Spleen (tissue), 11 donors: ENCODE measurements at regions not wholly inside any gene's neighbourhood (a gene's known extent, or its start where the extent isn't known, plus 50 kb on each side); places are given as distances from the start of the nearest gene placed in this dataset.

ENCODE experiments used
- DNase-seq: peaks from one replicate; pipeline ENCODE4 v3.0.0-alpha.2; 2020
- H3K27ac ChIP-seq, 8 donors: fragments of 200-600 bp; sonication (generic) in 7 of 8; 1 replicate in 4 of 8; 2 replicates in 4 of 8; pipeline versions ENCODE4 v1.5.0 to v1.8.0; 2016 to 2021; ENCODE audit warnings: inconsistent platforms in 4 of 8, mild to moderate bottlenecking in 4 of 8, moderate library complexity in 1 of 8
- H3K27me3 ChIP-seq, 7 donors: fragments of 200-600 bp; sonication (generic) in 6 of 7; replicated peaks in 1 of 7; 1 replicate in 4 of 7; 2 replicates in 3 of 7; pipeline versions ENCODE4 v1.5.0 to v1.8.0; 2016 to 2021; ENCODE audit warnings: inconsistent platforms in 3 of 7, mild to moderate bottlenecking in 1 of 7
- H3K36me3 ChIP-seq, 6 donors: fragments of 200-600 bp; sonication (generic) in 5 of 6; 1 replicate in 4 of 6; 2 replicates in 2 of 6; pipeline versions ENCODE4 v1.5.0 to v1.8.0; 2016 to 2021; ENCODE audit warnings: inconsistent platforms in 2 of 6
- H3K4me1 ChIP-seq, 6 donors: fragments of 200-600 bp; sonication (generic) in 5 of 6; 1 replicate in 3 of 6; 2 replicates in 3 of 6; pipeline versions ENCODE4 v1.5.0 to v1.8.0; 2016 to 2021; ENCODE audit warnings: inconsistent platforms in 3 of 6
- H3K4me3 ChIP-seq, 8 donors: fragments of 200-600 bp; sonication (generic) in 7 of 8; 1 replicate in 4 of 8; 2 replicates in 4 of 8; pipeline versions ENCODE4 v1.5.0 to v1.8.0; 2016 to 2021; ENCODE audit warnings: inconsistent platforms in 4 of 8, mild to moderate bottlenecking in 4 of 8, moderate library complexity in 2 of 8
- H3K9me3 ChIP-seq, 8 donors: fragments of 200-600 bp; sonication (generic) in 7 of 8; 1 replicate in 4 of 8; 2 replicates in 4 of 8; pipeline versions ENCODE4 v1.5.0 to v1.8.0; 2016 to 2021; ENCODE audit warnings: inconsistent platforms in 4 of 8
- CTCF ChIP-seq, 11 experiments: fragments of 200-600 bp in 7 of 11; fragments of 450-650 bp in 4 of 11; sonication (generic) in 4 of 11; IDR thresholded peaks in 8 of 11; conservative IDR thresholded peaks in 3 of 11; 1 replicate in 7 of 11; 2 replicates in 4 of 11; pipeline versions ENCODE4 v1.4.0 to v1.8.0; 2016 to 2021; ENCODE audit warnings: antibody characterized with exemption in 11 of 11, inconsistent platforms in 4 of 11, mild to moderate bottlenecking in 1 of 11
- POLR2A ChIP-seq, 3 donors: fragments of 450-650 bp; IDR thresholded peaks; one replicate each; pipeline ENCODE4 v1.5.1; 2017; ENCODE audit warnings: antibody characterized with exemption in 3 of 3, mild to moderate bottlenecking in 1 of 3
- POLR2AphosphoS5 ChIP-seq, 3 donors: sonication (generic); formaldehyde crosslinking; IDR thresholded peaks; one replicate each; pipeline ENCODE4 v1.5.1; 2017; ENCODE audit warnings: antibody characterized with exemption in 3 of 3
- WGBS, 5 donors: extraction: QIAGEN DNeasy Blood & Tissue Kit in 3 of 5; methylation state at CpG; one replicate each; pipeline versions ENCODE4 v1.1.5 to v1.1.7; 2013 to 2018; 5-methylcytosine and 5-hydroxymethylcytosine counted together
- intact Hi-C: fragments of 100-400 bp; cut with DNase I; formaldehyde crosslinking; loops from one replicate; pipeline ENCODE4 v1.15.0; 2023; ENCODE audit warnings: low total_unique reads
- donor health status: healthy with polysubstance abuse.
- donor health status: DM: no; HTN: no; CAD: no; lungs with moderate emphysema.
- donor health status: DM: no; HTN: no; CAD: no.
- donor health status: Bipolar disorder and iron deficiency.
- donor health status: healthy.
- donor health status: DM: no; HTN: no; CAD: no.
- donor health status: DM: yes; HTN: yes; CAD: no.

- no peaks in the 10 kb centered on the region for H3K27me3 ChIP-seq
- intact Hi-C loops: no loop called here
- no peak overlapping the region for H3K27ac ChIP-seq
- WGBS, 5 donors: 69 to 78% (median 73%) methylated on average over 3 of the region's 3 CpGs
- H3K36me3 ChIP-seq: no peaks in the 10 kb centered on the region
- no peak for TF ChIP-seq POLR2AphosphoS5 (IDR thresholded peaks at IDR 0.05)
- no peak for TF ChIP-seq CTCF (IDR thresholded peaks at IDR 0.05 in 8 of 11, conservative IDR thresholded peaks at IDR 0.05 in 3 of 11)
- no peak for TF ChIP-seq POLR2A (IDR thresholded peaks at IDR 0.05)
- no peak for DNase-seq
- H3K9me3 ChIP-seq: peaks cover 0 to 25% (median 12%) of the 10 kb centered on the region in 8 donors
- no peak overlapping the region for H3K4me3 ChIP-seq
- H3K4me1 ChIP-seq: no peaks in the 10 kb centered on the region
These were observed 537.4 kb downstream of the TAF11L14 start for GRCh38 chr5:18171684-18172083.

GRCh38 chr5:18179579-18179978 lies 545.3 kb downstream of the TAF11L14 start:
- DNase-seq: no peak
- Histone ChIP-seq H3K4me1 (no peaks in the 10 kb centered on the region), H3K36me3 (no peaks in the 10 kb centered on the region), H3K9me3 (peaks cover 0 to 13% (median 5%) of the 10 kb centered on the region in 8 donors), H3K4me3 (no peak overlapping the region), H3K27me3 (no peaks in the 10 kb centered on the region), H3K27ac (no peak overlapping the region)
- WGBS, 5 donors: 63 to 78% (median 75%) methylated on average over 3 of the region's 3 CpGs
- intact Hi-C loops: no loop called here
- no peak for TF ChIP-seq POLR2A (IDR thresholded peaks at IDR 0.05)
- TF ChIP-seq POLR2AphosphoS5 (IDR thresholded peaks at IDR 0.05): no peak
- TF ChIP-seq CTCF (IDR thresholded peaks at IDR 0.05 in 8 of 11, conservative IDR thresholded peaks at IDR 0.05 in 3 of 11): no peak

GRCh38 chr5:18181575-18181974 lies 547.3 kb downstream of the TAF11L14 start:
- 45 to 58% (median 54%) methylated on average over 1 of the region's 1 CpG for WGBS, 5 donors
- Histone ChIP-seq H3K4me3 (no peak overlapping the region), H3K9me3 (peaks cover 0 to 18% (median 7%) of the 10 kb centered on the region in 8 donors), H3K36me3 (no peaks in the 10 kb centered on the region), H3K27me3 (no peaks in the 10 kb centered on the region), H3K27ac (no peak overlapping the region), H3K4me1 (no peaks in the 10 kb centered on the region)
- DNase-seq: no peak
- intact Hi-C loops: no loop called here
- no peak for TF ChIP-seq POLR2AphosphoS5 (IDR thresholded peaks at IDR 0.05)
- TF ChIP-seq CTCF (IDR thresholded peaks at IDR 0.05 in 8 of 11, conservative IDR thresholded peaks at IDR 0.05 in 3 of 11): no peak
- TF ChIP-seq POLR2A (IDR thresholded peaks at IDR 0.05): no peak

GRCh38 chr5:18195910-18196309 lies 561.6 kb downstream of the TAF11L14 start:
- DNase-seq: no peak
- H3K9me3 ChIP-seq: peaks cover 0 to 41% (median 35%) of the 10 kb centered on the region in 8 donors
- no peaks in the 10 kb centered on the region for H3K4me1 ChIP-seq
- 62 to 73% (median 68%) methylated on average over 2 of the region's 2 CpGs for WGBS, 5 donors
- H3K36me3 ChIP-seq: no peaks in the 10 kb centered on the region
- no peak overlapping the region for H3K4me3 ChIP-seq
- no peaks in the 10 kb centered on the region for H3K27me3 ChIP-seq
- no peak overlapping the region for H3K27ac ChIP-seq
- intact Hi-C loops: no loop called here
- no peak for TF ChIP-seq CTCF (IDR thresholded peaks at IDR 0.05 in 8 of 11, conservative IDR thresholded peaks at IDR 0.05 in 3 of 11)
- no peak for TF ChIP-seq POLR2AphosphoS5 (IDR thresholded peaks at IDR 0.05)
- no peak for TF ChIP-seq POLR2A (IDR thresholded peaks at IDR 0.05)
